ENCODE measurements at regions not wholly inside any gene's neighbourhood (a gene's known extent, or its start where the extent isn't known, plus 50 kb on each side); places are given as distances from the start of the nearest gene placed in this dataset.

DNA sequence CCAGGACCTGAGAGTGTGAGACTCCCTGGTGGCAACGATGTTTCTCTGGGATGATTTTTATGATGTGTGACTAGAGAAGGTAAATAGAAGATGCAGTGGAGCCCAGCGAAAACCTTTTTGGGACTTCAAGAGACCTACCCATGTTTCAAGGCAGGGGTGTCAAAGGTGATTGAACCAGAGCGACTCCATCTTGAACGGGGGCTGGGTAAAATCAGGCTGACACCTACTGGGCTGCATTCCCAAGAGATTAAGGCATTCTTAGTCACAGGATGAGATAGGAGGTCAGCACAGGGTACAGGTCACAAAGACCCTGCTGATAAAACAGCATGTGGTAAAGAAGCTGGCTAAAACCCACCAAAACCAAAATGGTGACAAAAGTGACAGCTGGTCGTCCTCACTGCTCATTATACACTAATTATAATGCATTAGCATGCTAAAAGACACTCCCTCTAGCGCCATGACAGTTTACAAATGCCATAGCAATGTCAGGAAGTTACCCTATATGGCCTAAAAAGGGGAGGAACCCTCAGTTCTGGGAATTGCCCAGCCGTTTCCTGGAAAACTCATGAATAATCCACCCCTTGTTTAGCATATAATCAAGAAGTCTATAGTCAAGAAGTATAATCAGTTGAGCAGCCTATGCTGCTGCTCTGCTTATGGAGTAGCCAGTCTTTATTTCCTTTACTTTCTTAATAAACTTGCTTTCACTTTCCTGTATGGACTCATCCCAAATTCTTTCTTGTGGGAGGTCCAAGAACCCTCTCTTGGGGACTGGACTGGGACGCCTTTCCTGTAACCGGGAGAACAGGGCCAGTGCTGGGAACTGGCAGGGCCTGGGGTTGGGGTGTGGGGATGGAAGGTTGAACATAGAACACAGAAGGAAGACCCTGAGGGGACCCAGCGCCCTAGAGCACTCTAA is 526.4 kb downstream of the QKI start:
- DNase-seq, result no peak

DNA sequence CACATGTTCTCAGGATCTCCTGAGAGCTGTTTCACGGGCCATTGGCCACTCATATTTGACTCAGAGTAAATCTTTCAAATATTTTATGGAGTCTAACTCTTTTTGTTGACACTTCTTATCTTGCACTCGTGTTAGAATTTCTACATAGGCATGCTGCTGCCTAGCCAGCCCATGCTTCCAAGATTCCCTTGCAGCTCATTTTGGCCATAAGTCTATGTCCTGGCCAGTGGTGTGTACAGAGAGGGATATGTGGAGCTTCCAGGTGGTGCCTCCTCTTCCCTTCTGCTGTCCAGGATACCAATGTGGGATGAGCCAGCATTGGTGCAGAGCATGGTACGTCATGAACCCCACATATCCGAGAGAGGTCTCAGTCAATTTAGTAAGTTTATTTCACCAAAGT is 522.6 kb downstream of the QKI start:
- DNase-seq, result no peak

GRCh38 chr6:163935158-163935762 is 520.7 kb downstream of the QKI start:
- DNase-seq, result no peak

DNA sequence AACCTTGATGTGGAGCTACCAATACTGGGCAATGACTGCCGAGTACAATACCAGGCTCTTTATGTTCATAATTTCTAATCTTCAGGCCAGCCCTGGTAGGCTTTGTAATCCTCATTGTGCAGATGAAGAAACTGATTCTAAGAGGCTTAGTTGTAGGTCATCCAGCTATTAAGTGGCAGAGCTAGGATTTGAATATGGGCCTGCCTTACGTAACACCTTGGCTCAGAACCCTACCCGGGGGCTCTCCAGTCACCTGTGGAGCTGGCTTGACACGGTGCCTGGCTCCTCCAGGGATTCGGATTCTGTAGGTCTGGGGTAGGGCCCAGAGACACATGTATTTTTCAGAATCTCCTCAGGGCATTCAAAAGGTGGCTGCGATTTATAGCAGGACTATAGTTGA is 515.5 kb downstream of the QKI start:
- no peak for DNase-seq

DNA sequence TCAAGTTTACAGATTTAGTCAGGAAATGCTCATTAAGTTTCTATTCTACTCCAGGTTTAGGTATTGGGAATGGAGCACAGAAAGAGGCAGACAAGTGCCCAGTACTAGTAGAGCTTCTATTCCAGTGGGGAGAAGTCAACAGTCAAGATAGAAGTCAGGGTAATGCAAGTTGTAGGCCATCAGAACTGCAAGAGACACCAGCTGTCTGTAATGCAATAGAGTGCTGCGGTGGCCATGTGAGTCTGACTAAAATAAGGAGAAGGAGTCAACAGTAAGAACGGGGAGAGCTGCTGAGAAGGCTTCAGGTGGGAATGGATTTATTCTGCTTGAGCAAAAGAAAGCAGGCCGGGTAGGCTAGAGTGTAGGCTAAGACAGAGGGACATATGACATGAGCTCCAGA is 515.0 kb downstream of the QKI start:
- DNase-seq, result no peak

DNA sequence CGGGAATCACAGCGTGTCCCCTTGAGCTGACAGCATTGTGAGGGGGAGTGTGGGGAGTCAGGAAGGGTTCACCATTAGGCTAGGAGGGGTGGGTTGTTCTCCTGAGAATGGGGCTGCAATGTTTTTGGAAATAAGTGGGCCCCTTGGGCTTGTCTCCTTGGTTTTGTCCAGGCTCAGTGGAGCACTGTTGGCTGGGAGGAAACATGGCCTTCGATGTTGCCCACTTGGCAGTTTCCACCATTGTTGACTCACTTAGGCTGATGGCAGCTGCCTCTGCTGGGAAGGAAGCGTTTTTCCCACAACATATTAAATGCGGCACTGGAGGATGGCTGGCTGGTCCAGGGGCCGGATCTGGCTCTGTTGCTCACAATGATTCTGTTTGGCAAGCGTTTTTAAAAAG is 512.1 kb downstream of the QKI start:
- DNase-seq, result no peak

GRCh38 chr6:163925839-163926238 is 511.3 kb downstream of the QKI start:
- no peak for DNase-seq

DNA sequence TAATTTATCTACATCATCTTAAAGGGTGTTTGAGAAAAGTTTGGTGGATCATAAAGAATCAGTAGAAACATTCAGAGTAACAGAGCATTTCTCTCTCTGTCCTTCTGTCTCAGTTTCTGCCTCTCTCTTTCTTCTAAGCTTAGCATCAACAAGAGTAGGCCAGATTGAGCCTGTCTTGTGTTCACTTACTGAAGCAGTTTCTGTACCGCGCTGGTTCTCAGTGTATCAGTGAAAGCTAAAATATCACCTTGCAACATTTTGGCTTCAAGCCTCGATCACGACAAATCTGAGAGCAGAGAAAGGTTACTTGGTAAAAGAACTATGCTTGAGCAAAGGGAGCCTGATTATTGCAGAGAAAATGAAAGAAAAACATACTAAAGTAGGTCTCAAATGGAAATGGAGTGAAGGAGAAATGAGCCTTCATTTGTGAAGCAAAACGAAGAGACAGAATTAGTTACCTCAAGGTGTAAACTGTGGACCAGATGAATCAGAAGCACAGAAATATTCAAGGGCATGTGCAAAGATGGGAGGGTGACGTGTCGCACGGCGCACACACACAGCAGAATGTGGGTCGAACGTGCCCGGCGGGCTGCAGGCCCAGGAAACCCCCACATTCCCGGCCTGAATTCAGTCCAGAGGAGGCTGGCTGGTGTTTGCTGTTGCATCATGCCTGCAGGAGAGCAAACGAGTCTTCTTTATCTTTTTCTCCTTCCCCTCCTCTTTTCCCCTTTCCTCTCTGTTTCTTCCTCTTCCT is 509.3 kb downstream of the QKI start:
- DNase-seq, result no peak

GRCh38 chr6:163922562-163922961 is 508.0 kb downstream of the QKI start:
- DNase-seq, result no peak

DNA sequence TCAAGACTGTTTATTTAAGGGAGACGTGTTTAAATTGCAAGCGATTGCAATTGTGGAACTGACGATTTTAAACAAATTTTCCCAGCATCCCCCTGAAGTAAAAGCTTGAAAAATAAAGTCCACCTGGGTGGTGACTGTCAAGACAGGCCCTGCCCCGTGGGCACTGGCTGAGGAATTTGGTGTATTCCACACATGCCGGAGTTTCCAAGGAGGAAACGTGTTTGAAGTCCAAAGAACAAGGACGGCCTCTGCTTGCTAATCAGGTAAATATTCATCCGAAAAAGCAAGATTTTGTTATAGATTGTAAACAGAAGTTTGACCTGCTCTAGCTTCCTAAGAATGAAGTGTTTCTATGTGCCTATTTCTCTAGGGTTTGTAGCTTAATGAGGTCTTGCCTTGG is 505.1 kb downstream of the QKI start:
- no peak for DNase-seq

DNA sequence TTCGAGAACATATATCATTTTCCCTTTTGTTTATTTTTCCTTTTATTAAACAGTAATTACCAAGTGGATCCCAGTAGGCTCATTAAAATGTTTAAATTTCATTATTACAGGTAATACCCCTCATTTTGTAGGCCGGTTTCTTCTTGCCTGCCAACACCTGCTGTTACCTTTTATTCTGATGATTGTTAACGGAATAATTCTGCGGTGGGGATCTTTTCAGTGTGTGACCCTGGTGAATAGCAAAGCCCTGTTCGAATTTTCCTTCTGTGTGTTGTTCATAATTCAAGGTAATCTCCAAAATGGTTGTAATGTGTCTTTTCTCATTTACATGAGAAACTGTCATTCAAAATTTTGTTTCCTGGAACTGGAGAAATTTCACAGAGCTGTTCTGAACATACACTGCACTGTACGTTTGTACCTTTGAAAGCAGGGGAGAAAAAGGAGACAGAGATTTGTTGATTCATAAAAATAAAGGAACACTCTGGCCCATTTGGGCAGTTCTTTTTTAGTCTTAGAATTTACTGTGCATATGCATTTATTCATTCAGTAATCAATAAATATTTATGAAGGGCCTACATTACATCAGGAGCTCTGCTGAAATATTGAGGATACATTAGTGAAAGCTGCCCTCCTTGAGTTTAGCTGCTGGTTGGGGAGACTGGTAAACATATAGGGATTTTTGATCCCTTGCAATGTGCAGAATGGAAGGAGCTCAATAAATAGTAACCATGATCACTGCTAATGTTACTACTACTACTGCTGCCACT is 502.0 kb downstream of the QKI start:
- DNase-seq, result no peak

DNA sequence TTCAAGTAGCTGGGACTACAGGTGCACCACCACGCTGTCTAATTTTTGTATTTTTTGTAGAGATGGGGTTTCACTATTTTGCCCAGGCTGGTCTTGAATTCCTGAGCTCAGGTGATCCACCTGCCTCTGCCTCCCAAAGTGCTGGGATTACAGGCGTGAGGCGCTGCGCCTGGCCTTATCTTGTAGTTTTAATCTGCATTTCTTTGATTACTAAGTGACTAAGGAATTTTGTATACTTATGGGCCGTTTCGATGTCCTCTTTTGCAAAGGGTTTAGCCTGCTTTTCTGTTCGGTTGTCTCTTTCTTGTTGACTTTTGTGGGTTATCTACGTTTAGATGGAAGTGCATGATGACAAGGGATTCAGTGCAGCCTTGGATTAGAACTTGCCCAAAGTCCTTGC is 500.6 kb downstream of the QKI start:
- DNase-seq, result no peak

DNA sequence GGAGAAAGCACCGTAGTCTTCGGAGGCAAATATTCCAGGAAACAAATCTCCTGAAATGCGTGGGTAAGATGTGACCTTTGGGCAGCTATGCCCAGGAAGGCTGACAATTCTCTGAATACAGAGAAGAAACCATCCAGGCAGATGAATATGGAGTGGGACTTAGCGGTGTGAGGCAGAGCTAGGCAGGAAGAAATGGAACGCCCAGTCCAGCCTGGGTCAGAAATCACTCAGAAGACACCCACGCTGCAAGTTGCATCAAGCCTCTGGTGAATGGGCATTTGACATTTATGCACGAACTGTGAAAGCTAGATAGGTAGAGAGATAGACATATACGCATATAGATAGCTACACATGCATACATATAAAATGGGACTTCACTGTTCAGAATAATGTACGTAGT is 498.5 kb downstream of the QKI start:
- no peak for DNase-seq

GRCh38 chr6:163906006-163906710 is 491.6 kb downstream of the QKI start:
- DNase-seq, result no peak

- DNase-seq, result no peak
These were observed 489.7 kb downstream of the QKI start for GRCh38 chr6:163904186-163904585.

DNA sequence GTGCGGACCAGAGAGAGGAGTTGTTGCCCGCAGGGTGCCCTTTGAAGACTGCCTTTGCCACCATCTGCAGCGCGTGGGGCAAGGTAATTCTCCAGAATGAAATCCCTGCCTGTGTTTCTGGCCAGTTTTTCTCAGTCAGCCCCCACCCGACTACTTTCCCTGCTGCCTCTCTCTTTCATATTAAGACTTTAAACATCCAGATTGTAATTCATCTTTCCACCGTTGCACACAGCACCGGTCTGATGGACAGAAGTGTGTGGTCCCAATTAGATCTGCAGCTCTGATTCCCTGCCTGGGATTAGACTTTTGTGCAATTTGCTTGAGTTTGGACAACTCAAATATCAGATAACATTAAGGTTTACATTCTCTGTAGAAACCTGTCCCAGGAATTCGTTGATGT is 489.0 kb downstream of the QKI start:
- no peak for DNase-seq

GRCh38 chr6:163902993-163903392 is 488.5 kb downstream of the QKI start:
- DNase-seq, result no peak

DNA sequence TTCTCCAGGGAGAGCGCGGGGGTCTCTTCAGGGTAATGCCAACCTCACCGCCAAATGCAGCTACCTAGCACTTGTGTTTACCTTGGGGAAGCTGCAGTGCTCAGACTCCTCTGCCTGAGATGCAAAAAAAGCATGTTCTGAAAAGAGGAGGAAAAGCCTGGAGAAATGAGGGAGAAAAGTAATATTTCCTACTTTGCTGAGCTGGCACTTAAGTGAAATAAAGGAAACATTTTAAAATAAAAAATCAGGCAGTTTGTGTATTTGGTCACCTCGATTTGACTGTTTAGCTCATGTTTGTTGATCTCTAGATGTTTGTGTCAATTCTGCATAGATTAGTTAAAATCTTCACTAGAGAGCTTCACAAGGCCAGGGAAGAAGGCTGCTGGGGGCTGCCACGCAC is 487.2 kb downstream of the QKI start:
- no peak for DNase-seq

- no peak for DNase-seq
These were observed 486.1 kb downstream of the QKI start for GRCh38 chr6:163900570-163900969.

GRCh38 chr6:163897669-163898068 is 483.2 kb downstream of the QKI start:
- no peak for DNase-seq

GRCh38 chr6:163897030-163897429 is 482.5 kb downstream of the QKI start:
- DNase-seq, result no peak

DNA sequence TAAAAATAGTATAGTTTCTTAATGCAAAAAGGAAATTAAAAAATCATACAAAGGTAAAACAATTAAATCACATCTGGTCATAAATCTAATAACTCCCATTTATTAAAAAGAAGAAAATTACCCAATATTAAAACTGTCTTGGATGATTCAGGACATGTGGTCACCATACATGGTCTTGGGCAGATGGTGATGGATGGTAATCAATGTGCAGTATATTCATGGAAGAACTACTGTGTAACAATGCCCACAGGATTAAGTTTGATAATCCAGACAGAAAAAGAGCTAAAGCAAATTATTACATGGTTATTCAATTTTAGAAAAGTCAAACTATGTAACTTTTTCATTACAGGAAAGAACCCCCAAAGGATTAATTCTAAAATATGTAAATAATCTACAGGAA is 480.6 kb downstream of the QKI start:
- DNase-seq, result no peak
